ENCODE measurements at regions not wholly inside any gene's neighbourhood (a gene's known extent, or its start where the extent isn't known, plus 50 kb on each side); places are given as distances from the start of the nearest gene placed in this dataset.

DNA sequence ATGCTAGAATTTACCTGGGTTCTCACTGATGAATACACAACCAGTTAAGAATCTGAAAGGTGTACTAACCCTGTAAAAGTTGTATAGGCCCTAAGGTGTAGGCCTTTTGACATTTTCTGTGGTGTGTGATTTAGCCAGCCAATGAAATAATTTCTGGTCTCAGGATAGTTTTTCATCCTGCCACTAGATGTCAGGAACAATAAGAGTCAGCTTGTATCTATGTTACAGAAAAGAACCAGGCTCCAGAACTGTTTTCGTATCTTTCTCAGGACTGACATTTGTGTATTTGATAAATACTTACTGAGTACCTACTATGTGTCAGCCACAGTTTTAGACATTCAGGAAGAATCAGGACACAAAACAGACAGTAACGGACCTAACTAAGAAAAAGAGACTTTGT, 673.6 kb upstream of the TENM3 start:
- Mint-ChIP-seq H3K9me3 (ENCODE audit: unreplicated experiment) (no peaks in the 10 kb centered on the region), H3K4me3 (ENCODE audit: unreplicated experiment) (no peak overlapping the region), H3K27me3 (ENCODE audit: insufficient read depth, unreplicated experiment) (peaks cover 11% of the 10 kb centered on the region), H3K27ac (ENCODE audit: unreplicated experiment) (no peak overlapping the region), H3K4me1 (ENCODE audit: low read depth, unreplicated experiment) (no peaks in the 10 kb centered on the region), H3K36me3 (ENCODE audit: insufficient read depth, unreplicated experiment) (no peaks in the 10 kb centered on the region)
- Histone ChIP-seq H3K9me3 (no peaks in the 10 kb centered on the region), H3K27me3 (replicated peaks; ENCODE audit: control insufficient read depth, insufficient read depth, low read length) (no peaks in the 10 kb centered on the region), H3K4me1 (no peaks in the 10 kb centered on the region), H3K36me3 (ENCODE audit: control insufficient read depth, insufficient read depth, low read length) (no peaks in the 10 kb centered on the region), H3K4me3 (ENCODE audit: low read depth, low read length) (no peak overlapping the region)
- no TSS peak for BruUV-seq (replicated peaks)
- TF ChIP-seq, protein P1, sequence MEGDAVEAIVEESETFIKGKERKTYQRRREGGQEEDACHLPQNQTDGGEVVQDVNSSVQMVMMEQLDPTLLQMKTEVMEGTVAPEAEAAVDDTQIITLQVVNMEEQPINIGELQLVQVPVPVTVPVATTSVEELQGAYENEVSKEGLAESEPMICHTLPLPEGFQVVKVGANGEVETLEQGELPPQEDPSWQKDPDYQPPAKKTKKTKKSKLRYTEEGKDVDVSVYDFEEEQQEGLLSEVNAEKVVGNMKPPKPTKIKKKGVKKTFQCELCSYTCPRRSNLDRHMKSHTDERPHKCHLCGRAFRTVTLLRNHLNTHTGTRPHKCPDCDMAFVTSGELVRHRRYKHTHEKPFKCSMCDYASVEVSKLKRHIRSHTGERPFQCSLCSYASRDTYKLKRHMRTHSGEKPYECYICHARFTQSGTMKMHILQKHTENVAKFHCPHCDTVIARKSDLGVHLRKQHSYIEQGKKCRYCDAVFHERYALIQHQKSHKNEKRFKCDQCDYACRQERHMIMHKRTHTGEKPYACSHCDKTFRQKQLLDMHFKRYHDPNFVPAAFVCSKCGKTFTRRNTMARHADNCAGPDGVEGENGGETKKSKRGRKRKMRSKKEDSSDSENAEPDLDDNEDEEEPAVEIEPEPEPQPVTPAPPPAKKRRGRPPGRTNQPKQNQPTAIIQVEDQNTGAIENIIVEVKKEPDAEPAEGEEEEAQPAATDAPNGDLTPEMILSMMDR (IDR thresholded peaks at IDR 0.05; ENCODE audit: insufficient read depth in 1 of 2, low read depth in 1 of 2, low read length in 1 of 2, severe bottlenecking in 1 of 2, unreplicated experiment in 1 of 2) = peak in 1 of 2 experiments; percentile 48
- intact Hi-C loops (cut with micrococcal nuclease; ENCODE audit: unreplicated experiment) = loop anchor here (5.0 to 10.0 kb wide), 2 partner anchors 1238 to 1355 kb away; no protein-coding TSS in a partner anchor
- ChIA-PET POLR2A (no interaction called here), CTCF (no interaction called here)
- peak in 1 of 2 experiments; percentile 4 for DNase-seq

- Histone ChIP-seq H3K36me3 (ENCODE audit: control insufficient read depth, insufficient read depth, low read length) (no peaks in the 10 kb centered on the region), H3K4me1 (no peaks in the 10 kb centered on the region), H3K4me3 (ENCODE audit: low read depth, low read length) (no peak overlapping the region), H3K9me3 (no peaks in the 10 kb centered on the region), H3K27me3 (replicated peaks; ENCODE audit: control insufficient read depth, insufficient read depth, low read length) (no peaks in the 10 kb centered on the region)
- H3K4me1 Mint-ChIP-seq (ENCODE audit: low read depth, unreplicated experiment) = no peaks in the 10 kb centered on the region
- H3K27me3 Mint-ChIP-seq (ENCODE audit: insufficient read depth, unreplicated experiment) = peaks cover 4% of the 10 kb centered on the region
- H3K9me3 Mint-ChIP-seq (ENCODE audit: unreplicated experiment) = no peaks in the 10 kb centered on the region
- TF ChIP-seq, protein P1 (IDR thresholded peaks at IDR 0.05; ENCODE audit: insufficient read depth in 1 of 2, low read depth in 1 of 2, low read length in 1 of 2, severe bottlenecking in 1 of 2, unreplicated experiment in 1 of 2) = no peak
- no peak for DNase-seq
- BruUV-seq (replicated peaks) = no TSS peak
- CTCF ChIA-PET = no interaction called here
- no peaks in the 10 kb centered on the region for H3K36me3 Mint-ChIP-seq (ENCODE audit: insufficient read depth, unreplicated experiment)
- H3K4me3 Mint-ChIP-seq (ENCODE audit: unreplicated experiment) = no peak overlapping the region
- H3K27ac Mint-ChIP-seq (ENCODE audit: unreplicated experiment) = no peak overlapping the region
- POLR2A ChIA-PET = no interaction called here
- intact Hi-C loops (cut with micrococcal nuclease; ENCODE audit: unreplicated experiment) = no loop called here
Measured at GRCh38 chr4:181578911-181579310, 664.3 kb upstream of the TENM3 start.

DNA sequence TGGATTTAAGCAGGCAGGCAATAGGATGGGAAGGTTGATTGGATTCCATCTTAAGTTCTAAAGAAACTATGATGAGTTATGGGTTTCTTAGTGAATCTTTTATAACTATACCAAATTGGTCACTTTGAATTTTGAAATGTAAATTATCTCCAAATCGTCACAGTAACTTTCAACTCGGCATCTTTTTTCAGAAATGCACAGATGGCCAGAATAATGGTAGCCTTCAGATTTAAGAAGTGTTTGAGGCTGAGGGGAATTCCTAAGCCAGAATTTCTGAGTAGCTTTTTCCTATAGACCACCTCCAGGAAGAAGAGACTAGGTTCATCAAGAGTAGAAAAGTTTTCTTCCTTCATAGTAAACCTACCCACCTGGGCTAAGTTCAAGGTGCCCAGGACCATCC, 663.7 kb upstream of the TENM3 start:
- H3K27me3 Mint-ChIP-seq (ENCODE audit: insufficient read depth, unreplicated experiment) = peaks cover 4% of the 10 kb centered on the region
- H3K27me3 ChIP-seq (replicated peaks; ENCODE audit: control insufficient read depth, insufficient read depth, low read length) = no peaks in the 10 kb centered on the region
- BruUV-seq (replicated peaks) = no TSS peak
- no peak overlapping the region for H3K4me3 ChIP-seq (ENCODE audit: low read depth, low read length)
- no peaks in the 10 kb centered on the region for H3K36me3 Mint-ChIP-seq (ENCODE audit: insufficient read depth, unreplicated experiment)
- H3K4me3 Mint-ChIP-seq (ENCODE audit: unreplicated experiment) = no peak overlapping the region
- no peaks in the 10 kb centered on the region for H3K9me3 Mint-ChIP-seq (ENCODE audit: unreplicated experiment)
- ChIA-PET POLR2A (no interaction called here), CTCF (no interaction called here)
- no peak overlapping the region for H3K27ac Mint-ChIP-seq (ENCODE audit: unreplicated experiment)
- intact Hi-C loops (cut with micrococcal nuclease; ENCODE audit: unreplicated experiment) = no loop called here
- DNase-seq = no peak
- TF ChIP-seq, protein P1 (IDR thresholded peaks at IDR 0.05; ENCODE audit: insufficient read depth in 1 of 2, low read depth in 1 of 2, low read length in 1 of 2, severe bottlenecking in 1 of 2, unreplicated experiment in 1 of 2) = no peak
- H3K9me3 ChIP-seq = no peaks in the 10 kb centered on the region
- no peaks in the 10 kb centered on the region for H3K4me1 Mint-ChIP-seq (ENCODE audit: low read depth, unreplicated experiment)
- no peaks in the 10 kb centered on the region for H3K4me1 ChIP-seq
- no peaks in the 10 kb centered on the region for H3K36me3 ChIP-seq (ENCODE audit: control insufficient read depth, insufficient read depth, low read length)

Measured in Caco-2 (cell line).